Transverse colon (tissue), 4 donors: ENCODE measurements at regions not wholly inside any gene's neighbourhood (a gene's known extent, or its start where the extent isn't known, plus 50 kb on each side); places are given as distances from the start of the nearest gene placed in this dataset.

Experiments
- CTCF ChIP-seq, 5 experiments: fragments of 200-600 bp in 3 of 5; fragments of 450-650 bp in 2 of 5; sonication (generic) in 3 of 5; IDR thresholded peaks; 1 replicate in 2 of 5; 2 replicates in 3 of 5; pipeline ENCODE4 v1.5.1; 2016 to 2017; ENCODE audit warnings: antibody characterized with exemption in 5 of 5, inconsistent platforms in 3 of 5, mild to moderate bottlenecking in 2 of 5, moderate library complexity in 1 of 5
- EP300 ChIP-seq: sonication (generic); formaldehyde crosslinking; IDR thresholded peaks from one replicate; pipeline ENCODE4 v1.6.1; 2017; ENCODE audit warnings: antibody characterized with exemption, low read depth
- POLR2A ChIP-seq: fragments of 450-650 bp; IDR thresholded peaks from one replicate; pipeline ENCODE4 v1.6.1; 2016; ENCODE audit warnings: antibody characterized with exemption, mild to moderate bottlenecking, moderate library complexity
- POLR2AphosphoS5 ChIP-seq, 3 donors: sonication (generic); formaldehyde crosslinking; IDR thresholded peaks; one replicate each; pipeline ENCODE4 v1.6.1; 2016; ENCODE audit warnings: antibody characterized with exemption in 3 of 3

DNA sequence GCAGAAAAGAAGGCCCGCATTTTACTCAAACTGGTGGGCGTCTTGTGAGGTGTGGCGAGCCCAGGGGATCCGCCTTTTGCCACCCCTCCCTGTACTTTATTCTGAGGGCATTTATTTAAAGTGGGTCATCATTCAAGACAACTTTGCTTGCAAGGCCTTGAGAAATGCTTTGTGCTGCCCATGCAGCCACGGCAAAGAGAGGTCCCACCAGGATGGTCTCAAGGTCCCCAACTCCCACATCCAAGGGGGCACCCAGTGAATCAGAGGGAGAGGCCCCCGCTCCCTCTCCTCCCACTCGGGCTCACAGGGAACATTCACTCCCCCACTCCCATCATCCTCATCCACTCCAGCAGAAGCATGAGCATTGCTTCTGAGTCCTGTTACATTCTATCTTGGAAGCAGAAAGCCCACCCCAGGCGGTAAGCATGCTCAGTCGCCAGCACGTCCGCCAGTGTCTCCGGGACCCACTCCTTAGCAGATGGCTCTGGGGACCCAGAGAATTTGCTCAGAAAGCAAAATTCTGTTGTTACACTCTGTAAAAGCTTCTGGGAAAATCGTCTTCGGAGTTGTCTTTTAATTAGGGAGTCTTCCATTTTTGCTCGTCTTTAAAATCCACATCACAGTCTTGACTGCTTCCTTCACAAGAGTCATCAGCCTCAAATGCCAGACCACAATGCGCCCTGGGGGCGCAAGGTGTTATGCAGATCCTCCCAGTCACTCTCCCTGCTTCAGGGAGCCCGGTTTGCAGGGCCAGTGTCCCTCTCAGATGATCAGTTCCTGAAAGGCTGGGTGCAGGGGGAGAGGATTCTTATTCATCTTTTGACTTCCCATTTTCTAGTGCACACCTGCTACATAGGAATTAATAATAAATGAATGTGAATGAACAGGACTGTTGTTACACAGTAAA lies 99.4 kb upstream of the NCK2 start:
- TF ChIP-seq CTCF (IDR thresholded peaks at IDR 0.05) (no peak), POLR2A (no peak), POLR2AphosphoS5 (IDR thresholded peaks at IDR 0.05) (no peak), EP300 (no peak)
